Stimulated activated CD4-positive, alpha-beta T cell treated with anti-CD3 and anti-CD28 coated beads, Interleukin-12 subunit alpha, Interleukin-12 subunit beta, amount 100 ng/mL, for 24 hours (primary cell): ENCODE measurements at regions not wholly inside any gene's neighbourhood (a gene's known extent, or its start where the extent isn't known, plus 50 kb on each side); places are given as distances from the start of the nearest gene placed in this dataset.
"Not testable (repeated sequence)": the region's sequence is repeated elsewhere in the genome, so short reads cannot be mapped to it uniquely, and the experiment has no call there.

ENCODE experiments used
- DNase-seq, 2 experiments: peaks; one replicate each; pipeline ENCODE4 v3.0.0-alpha.2; 2020; ENCODE audit warnings: low read depth in 2 of 2

DNA sequence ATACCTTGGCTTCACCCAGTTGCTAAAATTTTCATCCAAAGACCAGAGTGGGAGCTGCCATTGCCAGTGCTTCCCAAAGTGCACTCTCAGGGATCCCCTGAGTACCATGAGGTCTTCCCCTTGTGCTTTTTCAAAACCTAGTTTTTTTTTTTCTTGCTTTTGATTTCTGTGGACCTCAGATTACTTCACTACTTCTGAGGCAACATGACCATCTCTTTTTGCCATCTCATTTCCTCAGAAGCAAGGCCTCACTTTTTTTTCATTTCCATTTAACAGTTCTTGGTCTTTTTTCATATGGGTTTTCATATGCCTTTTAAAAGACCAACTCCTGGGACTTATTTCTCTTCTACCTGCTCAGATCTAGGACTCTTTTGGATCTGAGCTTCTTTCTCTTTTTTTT is 64.1 kb upstream of the MMS22L start:
- no peak for DNase-seq

- no peak for DNase-seq
These were observed 78.3 kb upstream of the MMS22L start for GRCh38 chr6:97361286-97361685.

DNA sequence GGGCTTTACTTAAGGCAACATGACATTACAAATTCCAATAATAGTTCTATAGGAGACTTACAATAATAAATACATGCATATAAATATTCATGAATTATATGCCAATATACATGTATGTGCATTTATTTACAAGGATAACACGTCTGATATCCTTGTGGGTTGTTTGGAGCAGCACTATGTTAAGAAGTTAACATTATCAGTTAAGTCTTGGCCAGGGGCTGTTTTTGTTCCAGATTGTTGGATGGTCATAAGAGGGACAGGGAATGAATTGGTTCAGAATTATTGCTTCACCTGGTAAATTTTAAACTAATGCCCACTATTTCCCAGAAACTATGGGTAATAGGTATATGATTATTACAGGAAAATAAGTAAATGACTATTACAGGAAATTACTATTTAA is 81.3 kb upstream of the MMS22L start:
- DNase-seq, result no peak

GRCh38 chr6:97382071-97382470 is 99.1 kb upstream of the MMS22L start:
- DNase-seq, result not testable (repeated sequence)

GRCh38 chr6:97392735-97393134 is 109.7 kb upstream of the MMS22L start:
- no peak for DNase-seq

DNA sequence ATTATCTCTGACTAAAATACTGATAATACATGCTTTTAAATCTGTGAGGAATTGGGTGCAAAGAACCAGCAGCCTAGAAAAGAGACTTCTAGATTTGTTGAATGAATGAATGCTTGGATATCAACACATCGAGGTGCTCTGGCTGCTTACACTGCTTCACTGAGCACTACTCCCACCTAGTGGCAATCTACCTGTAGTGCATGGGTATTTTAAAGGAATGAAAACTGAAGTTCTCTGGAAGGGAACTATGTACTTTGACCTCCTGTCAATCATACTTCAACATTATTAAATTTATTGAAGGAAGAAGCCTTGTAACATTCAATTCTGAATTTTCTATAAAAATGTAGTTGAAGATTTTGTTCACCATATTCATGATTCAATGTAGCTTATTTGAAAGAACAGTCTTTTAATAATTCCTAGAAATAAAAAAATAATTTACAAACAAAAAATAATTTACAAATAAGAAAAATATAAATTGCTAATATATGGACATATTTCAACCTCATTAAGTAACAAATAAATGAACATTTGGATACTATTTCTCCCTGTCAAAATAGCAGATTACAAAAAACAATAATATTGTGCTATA is 111.2 kb upstream of the MMS22L start:
- peak; percentile 9 to 16 for DNase-seq

DNA sequence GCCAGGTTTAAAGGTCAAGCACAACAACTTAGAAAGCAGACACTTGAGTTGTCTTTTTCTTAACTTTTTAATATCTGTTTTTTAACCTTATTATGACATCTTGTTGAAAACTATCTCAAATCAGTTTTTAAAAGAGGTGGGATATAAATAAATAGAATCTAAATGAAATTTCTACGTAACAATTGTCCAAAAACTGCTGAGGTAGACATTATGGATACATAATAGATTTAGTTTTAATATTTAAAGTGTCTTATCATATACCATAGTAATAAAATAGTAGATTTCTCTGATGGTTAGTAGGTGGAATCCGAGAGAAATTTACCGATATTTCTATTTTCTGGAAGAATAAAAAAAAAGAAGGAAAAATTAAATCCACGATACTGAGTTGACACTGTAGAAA is 113.9 kb upstream of the MMS22L start:
- DNase-seq, result no peak

GRCh38 chr6:97399208-97399607 is 116.2 kb upstream of the MMS22L start:
- no peak for DNase-seq

- DNase-seq, result no peak
These were observed 118.5 kb upstream of the MMS22L start for GRCh38 chr6:97401533-97401932.

DNA sequence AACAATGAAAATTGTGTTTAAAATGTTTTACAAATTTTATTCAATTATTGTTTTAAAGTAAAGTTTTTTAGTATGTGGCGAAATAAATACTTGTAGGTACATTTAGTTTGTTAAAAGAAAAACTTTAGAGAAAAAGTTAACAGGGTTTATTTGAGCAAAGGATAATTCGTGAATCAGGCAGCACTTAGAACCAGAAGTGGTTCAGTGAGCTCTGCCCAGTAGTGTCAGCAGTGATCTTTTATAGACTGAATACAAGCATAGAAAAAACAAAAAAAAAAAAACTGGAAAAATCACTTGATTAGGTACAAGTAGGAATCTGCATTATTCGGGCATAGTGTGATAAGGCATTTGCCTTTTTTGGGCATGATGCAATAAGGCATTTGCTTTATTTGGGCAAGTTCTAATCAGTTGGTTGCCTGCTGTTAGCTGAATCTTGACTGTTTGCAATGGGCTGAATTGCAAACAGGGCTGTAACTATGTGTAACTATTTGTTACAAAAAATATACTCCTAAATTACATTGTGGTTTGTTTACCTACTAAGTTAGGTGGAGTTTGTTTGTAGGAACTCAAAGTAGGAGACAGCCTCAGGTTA is 122.9 kb upstream of the MMS22L start:
- DNase-seq, result no peak

DNA sequence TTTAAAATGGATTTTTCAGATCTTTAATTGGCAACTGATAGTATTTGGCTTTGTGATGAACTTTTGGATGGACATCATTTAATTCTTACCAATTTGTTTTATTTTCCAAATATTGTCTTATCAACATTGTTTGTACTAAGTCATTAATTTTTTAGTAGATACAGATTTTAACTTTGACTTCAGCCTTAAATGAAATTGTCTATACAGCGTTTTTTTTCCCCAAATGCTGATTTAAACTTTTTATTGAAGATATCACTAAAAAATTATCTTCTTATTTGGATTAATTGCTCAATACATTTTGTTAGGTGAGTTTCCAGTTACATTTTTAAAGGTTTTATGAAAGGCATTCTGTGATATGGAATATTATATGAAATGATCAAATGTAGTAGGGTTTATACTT is 123.6 kb upstream of the MMS22L start:
- no peak for DNase-seq

GRCh38 chr6:97411610-97412009 is 128.6 kb upstream of the MMS22L start:
- DNase-seq, result no peak

DNA sequence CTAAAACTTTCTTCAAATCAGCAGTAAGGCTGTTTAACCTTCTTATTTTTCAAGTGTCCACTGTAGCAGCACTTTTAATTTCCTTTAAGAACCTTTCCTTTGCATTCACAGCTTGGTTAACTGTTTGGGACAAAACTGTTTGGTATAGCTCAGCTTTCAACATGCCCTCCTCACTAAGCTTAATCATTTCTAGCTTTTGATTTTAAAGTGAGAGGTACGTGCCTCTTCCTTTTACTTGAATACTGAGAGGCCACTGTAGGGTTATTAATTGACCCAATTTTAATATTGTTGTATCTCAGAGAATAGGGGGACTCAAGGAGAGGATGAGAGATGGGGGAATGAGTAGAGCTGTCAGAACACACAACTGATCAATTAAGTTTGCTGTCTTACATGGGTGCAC is 129.5 kb upstream of the MMS22L start:
- no peak for DNase-seq

DNA sequence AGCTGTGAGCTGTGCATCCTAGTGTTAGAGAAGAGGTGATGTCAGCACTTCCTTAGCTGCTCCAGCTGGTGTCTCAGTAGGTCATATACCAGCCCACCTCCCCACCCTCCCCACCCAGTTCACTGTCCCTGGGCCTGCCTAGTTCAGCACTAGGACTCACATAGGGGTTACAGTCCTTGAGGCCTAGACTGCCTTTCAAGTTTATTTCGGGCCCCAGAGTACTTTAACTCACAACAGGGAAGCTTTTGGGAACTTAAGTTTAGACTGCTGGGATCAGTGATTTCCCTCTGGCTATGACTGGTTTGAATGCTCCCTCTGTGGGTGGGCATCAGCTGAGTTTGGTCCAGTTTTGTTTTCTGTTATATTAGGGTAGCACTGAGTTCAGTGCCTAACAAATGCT is 139.2 kb upstream of the MMS22L start:
- DNase-seq, result no peak

DNA sequence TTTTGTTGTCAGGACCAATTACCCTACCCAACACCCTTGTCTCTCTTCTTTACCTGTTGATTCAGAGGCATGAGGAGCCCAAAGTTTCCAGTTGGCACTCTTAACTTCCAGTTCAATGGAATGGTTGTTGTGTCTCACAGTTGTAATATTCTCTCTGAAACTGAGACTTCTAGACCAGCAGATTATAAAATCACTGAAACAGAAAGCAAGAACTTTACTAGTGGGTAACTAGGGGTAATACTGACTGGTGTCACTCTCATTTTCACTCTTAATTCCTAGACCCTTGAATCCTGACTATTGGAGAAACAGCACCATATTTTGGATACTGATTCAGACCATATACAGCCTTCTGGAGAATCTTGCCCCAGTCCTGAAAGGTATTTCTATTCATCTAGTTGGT is 140.2 kb upstream of the MMS22L start:
- no peak for DNase-seq

GRCh38 chr6:97427648-97428047 is 144.6 kb upstream of the MMS22L start:
- DNase-seq, result no peak

GRCh38 chr6:97437087-97437486 is 154.1 kb upstream of the MMS22L start:
- no peak for DNase-seq

GRCh38 chr6:97438011-97438671 is 155.1 kb upstream of the MMS22L start:
- DNase-seq, result no peak

DNA sequence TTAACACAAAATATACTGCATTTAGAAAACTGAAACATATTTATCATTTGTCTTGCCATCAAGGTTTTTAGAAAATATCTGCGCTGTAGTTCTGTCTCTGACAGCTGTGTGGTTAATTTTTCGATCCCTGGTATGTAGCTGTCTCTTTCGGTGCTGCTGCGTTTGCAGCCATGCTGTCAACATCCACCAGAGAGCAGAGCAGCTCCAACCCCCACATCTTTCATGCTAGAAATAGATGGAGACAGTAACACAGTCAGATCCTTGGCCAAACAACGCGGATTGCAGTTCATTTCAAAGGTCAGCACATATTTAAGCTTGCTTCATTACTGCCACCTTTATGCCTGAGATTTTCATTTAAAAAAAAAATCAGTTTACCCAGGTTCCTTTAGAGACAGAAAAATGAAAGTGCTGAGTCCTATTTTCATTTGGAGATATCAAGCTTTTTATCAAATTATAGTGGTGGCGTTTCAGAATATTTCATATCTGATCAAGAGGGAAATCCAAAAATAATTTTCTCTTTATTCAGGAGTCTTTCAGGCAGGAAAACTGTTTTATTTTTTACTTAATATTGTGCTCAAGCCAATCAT is 157.7 kb upstream of the MMS22L start:
- DNase-seq, result no peak

- no peak for DNase-seq
These were observed 160.5 kb upstream of the MMS22L start for GRCh38 chr6:97443408-97444080.

DNA sequence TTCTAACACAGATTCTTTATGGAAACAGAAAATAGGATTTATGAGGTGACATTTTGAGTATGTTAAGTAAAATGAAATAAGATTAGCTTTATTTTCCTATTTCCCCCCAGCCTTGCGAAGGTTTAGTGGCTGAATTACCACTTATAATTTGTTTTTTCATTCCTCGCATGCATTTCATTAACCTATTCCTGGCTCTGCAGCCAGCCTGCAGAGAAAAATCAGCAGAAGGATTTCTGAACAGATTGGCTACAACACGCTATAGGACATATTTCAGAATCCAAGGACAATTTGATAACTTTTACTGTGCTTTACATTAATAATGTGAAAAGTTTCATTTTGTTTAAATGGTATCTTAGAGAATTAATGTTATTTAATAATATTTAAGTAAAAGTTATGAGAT is 162.4 kb upstream of the MMS22L start:
- no peak for DNase-seq

- no peak for DNase-seq
These were observed 166.5 kb upstream of the MMS22L start for GRCh38 chr6:97449444-97449966.
